NCI-H2227 (cell line): ENCODE measurements at regions not wholly inside any gene's neighbourhood (a gene's known extent, or its start where the extent isn't known, plus 50 kb on each side); places are given as distances from the start of the nearest gene placed in this dataset.

ENCODE experiments used
- DNase-seq: peaks from one replicate; lab custom pipeline; 2025; ENCODE audit not compliant: unreplicated experiment; lab: John Stamatoyannopoulos, UW

DNA sequence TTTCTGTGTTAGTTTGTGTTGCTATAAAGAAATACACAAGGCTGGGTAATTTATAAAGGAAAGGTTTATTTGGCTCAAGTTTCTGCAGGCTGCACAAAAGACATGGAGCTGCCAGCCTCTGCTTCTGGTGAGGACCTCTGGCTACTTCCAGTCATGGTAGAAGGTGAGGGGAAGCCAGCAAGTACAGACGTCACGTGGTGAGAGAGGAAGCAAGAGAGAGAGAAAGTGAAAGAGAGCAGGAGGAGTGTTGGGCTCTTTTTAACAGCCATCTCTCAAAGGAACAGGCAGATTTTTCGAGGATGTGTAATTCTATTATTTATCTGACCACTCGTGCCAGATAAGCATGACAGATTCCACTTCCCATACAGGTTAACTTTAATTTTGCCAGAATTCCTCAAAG is 1199.1 kb downstream of the ADGRL3 start:
- no peak for DNase-seq

DNA sequence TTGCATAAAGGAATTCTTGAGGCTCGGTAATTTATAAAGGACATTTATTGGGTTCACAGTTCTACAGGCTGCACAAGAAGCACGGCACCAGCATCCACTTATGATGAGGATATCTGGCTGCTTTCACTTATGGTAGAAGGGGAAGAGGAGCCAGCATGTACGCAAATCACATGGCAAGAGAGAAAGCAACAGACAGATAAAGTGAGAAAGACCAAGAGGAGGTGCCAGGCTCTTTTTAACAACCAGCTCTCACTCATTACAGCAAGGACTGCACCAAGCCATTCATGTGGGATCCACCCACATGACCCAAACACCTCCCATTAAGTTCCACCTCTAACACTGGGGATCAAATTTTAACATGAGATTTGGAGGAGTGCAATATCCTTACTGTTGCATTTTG is 1198.2 kb downstream of the ADGRL3 start:
- no peak for DNase-seq

DNA sequence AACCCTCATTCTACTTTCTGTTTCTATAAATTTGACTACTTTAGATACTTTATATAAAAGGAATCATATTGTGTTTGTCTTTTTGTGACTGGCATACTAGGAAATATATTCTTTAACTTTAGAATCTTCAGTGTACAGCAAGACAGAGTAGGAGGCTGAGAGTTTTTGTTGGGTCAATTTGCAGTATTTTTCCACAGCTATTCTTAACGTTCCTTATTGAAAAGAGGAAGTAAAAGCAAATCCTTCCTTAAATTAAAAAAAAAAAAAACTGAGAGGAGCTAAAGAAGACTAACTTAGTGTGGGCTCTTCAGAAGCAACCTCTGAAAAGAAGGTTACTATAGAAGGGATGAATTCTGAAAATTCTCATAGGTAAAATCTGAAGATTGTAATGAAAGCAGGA is 1194.6 kb downstream of the ADGRL3 start:
- DNase-seq, result no peak

DNA sequence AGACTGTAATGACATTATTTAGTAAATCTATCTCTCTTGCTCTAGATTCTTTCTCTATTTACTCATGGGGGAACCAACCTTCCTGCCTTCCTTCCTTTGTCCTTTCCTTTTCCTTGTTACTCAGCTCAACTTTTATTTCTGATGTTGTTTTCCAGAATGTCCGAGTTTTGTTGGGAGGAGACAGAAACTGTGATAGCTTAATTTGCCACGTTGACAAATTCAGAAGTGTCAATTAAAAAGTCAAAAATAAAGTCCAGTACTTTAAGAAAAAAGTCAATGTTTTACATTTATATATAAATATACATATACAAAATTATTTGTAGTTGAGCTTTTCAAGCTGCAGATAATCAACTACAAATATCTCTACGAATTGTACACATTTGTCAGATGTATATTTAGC is 1187.7 kb downstream of the ADGRL3 start:
- DNase-seq, result no peak

DNA sequence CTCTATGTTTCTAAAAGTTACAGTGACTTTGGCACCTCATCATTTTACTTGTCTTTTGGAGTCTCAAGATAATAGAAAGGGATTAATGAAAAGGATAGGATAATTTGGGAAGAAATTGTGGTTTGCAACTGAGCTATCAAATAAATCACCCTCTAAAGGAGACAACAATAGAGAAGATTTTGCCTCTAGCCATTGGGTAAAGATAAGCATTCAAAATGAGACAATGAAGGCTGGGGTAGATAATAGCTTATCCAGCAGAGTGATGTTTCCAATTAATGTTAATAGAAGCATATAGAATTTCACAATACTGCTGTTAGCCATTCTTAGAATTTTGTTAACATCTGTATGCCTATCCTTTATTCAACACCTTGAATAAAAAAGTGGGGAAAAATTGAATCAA is 1177.6 kb downstream of the ADGRL3 start:
- DNase-seq, result no peak

DNA sequence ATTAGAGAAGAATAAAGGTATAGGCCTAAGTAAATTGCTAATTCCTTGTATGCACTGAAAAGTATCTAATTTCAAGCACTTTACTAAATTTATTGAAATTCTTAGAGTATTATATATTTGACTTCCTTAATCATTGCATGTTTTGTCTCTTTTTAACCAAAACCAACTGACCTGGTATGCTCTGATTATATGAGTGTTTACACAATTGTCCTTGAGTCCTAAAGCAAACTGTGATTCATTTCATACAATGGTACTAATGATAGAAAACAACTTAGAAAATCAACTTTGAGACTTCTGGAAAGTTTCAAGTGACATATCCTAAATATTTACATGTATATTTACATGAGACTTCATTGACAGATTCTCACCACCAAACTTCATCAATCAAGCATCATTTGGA is 1177.1 kb downstream of the ADGRL3 start:
- DNase-seq, result no peak

DNA sequence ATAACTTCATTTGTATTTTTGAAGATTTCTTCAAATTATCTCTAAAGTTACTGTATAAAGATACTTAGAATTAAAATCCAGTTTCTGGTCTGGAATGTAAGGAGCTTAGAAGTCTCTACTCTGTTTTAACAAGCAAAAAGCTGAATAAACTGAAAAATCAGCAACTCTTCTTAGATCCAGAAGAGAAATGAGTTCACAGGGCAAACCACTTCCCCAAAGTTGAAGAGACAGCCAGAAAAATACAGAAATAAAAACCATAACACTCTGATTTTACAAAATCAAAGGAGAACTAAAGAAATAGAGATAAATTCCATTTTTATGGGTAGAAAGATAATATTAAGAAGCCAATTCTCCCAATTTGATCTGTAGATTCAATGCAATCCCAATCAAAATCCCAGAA is 1166.8 kb downstream of the ADGRL3 start:
- DNase-seq, result no peak

DNA sequence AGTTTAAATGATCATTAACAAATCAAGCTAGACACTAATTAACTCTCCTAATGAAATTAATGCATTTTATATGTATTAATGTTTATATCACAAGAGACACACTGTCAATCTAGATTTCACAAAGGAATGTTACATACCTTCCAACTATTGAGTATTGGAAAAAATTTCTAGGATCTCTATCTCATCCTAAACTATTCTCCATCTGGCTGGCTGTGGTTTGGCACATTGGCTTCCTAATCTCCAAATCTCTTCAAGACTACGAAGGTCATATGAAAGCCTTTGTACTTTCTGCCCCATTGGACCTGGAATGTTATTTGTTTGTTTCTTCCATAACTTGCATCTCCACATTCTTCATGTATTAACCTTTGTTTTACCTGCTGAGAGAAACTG is 1160.0 kb downstream of the ADGRL3 start:
- DNase-seq, result no peak

DNA sequence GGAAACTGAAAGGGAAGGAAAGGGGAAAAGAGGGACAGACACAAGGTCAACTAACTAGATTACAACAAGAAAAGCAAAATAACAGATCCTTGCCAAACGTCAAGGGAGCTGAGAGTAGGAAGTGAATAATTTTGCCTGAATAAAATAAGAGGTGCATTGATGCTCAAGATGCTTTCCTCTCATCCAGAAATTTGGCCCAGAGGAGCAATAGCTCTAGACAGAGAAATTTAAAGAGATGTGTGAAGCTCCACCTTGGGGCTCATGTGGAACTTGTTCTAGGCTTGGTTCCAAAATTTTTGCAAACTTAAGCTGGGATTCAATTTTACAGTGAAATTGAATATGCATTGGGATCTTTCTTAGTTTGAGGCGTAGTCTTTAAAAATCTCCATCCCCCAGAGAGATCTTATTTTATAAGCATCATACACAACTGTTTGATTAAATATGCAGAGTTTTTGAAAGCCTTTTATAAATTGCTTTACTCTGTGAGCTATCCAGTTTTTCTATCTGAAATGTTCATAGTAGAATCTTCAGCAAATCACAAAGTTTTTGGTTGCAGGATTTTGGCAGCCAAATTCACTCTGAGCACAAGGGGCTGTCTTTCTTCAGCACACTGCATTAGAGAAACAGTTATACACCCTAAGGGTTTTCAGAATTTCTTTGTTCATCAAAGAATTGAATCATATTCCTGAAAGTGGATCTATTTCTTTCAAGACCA is 1159.5 kb downstream of the ADGRL3 start:
- DNase-seq, result no peak

DNA sequence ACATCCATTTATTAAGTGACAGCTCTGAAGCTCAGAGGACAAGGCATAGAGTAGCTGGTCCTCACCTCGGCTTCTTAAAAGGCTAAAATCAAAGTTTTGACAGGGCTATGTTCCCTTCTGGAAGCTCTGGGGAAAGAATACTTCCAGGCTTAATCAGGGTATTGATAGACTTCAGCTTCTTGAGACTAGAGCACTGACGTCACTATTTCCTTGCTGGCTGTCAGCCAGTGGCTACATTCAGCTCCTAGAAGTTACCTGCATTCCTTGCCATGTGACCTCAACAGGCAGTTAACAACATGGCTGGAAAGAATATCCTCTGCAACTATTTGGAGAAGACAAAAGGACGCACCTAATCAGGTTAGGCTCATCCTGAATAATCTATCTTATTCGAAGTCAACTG is 1144.8 kb downstream of the ADGRL3 start:
- DNase-seq, result no peak

DNA sequence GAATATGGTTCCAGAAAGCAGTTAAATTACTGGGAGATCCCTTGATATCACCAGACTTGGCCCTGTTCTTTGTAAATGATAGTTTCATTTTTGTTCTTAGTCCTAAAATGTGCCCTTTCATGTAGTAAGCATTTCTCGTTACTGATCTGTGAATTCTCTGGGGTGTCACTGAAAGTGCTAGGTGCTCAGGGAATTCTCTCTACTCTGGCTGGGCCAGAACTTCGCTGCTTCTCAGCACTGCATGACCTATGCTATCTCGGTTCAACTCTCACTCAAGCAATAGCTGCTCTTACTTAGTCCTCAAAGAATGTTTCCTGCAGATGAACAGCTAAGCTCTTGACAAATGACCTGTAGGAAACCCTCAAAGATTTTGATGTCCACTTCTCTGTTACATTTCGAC is 1144.3 kb downstream of the ADGRL3 start:
- no peak for DNase-seq

DNA sequence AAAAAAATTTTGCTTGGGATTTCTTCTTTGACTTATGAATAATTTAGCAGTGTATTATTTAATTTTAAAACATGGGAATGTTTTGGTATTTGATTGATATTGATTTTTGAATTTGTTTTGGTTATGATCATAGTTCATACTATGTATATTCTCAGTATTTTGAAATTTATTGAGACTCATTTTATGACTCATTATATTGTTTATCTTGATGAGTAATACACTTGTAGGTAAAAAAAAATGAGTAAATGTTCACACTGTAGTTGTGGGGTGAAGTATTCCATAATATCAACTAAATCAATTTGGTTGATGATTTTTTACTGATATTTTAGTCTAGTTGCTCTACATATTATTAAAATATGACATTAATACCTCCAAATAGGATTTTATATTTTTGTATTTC is 1142.2 kb downstream of the ADGRL3 start:
- DNase-seq, result no peak

DNA sequence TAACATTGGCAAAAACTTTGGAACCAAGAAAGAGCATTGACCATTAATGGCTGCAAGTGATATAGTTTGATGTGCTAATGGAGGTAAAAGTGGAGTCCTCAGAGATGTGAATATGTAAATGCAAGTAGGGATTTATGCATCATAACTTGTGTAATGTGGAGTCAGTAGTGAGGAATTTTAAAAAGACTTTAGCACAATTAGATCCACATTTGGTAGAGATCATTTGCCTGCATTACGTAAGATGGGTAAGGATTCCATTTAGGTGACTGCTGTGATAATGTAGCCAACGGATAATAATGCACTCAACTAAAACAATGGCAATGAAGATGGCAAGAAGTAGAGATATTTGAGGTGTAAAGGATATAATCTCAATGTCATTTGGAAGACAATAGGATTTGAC is 1128.4 kb downstream of the ADGRL3 start:
- DNase-seq, result no peak

DNA sequence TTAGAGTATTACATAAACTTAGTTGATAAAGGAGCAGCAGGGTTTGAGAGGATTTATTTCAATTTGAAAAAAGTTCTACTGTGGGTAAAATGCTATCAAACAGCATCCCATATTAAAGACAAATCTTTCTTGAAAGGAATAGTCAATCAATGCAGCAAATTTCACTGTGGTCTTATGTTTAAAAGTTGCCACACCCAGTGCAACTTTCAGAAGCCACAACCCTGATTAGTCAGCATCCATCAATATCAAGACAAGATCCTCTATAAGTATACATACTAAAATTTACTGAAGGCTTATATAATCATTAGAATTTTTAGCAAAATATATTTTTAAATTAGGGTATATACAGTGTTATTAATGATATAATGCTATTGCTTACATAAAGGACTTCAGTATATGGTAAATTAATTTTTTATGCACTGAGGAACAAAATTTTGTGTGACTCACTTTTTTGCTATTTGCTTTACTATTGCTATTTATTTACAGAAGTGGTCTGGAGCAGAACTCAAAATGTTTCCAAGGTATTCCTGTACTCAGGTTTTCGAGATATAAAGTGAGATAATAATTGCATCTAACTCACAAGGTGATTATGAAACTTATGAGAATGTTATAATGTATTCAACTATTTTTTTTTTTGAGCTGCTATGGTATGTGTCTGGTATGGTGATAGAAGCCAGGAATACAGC is 1127.6 kb downstream of the ADGRL3 start:
- DNase-seq, result no peak

DNA sequence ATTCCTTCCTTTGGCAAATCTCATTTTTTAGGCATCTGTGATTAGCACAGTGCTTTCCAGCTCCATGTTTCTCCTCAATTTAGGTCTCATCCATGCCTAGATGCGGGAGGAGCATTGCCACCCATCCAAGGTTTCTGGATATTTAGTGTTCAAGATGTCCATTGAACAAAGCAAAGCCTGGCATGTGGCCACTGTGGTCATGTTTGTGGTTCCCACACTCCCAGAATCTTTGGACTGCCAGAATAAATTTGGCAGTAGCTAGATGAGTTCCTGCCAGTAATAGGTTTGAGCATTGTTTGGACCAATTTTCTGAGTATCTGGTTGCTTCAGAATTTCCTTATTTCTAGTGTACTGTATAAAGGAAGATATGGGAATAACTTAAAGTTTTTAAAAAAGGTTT is 1124.1 kb downstream of the ADGRL3 start:
- DNase-seq, result no peak

DNA sequence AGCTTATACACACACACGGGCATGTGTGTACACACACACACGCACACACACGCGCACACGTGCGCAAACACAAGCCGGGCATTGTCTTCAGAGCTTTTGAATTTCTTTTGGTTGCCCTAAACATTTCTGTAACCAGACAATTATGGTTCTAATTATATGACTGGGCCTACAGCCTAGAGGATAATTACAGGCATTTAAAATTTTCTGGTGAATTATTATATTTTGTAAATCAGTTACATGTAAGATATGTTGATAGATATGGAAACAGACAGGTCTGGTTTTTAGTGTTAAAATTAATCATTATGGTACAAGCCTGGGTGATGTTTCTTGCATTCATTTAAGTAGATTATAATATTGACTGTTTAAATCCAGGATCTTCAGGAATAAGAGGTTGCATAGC is 1120.5 kb downstream of the ADGRL3 start:
- DNase-seq, result no peak

DNA sequence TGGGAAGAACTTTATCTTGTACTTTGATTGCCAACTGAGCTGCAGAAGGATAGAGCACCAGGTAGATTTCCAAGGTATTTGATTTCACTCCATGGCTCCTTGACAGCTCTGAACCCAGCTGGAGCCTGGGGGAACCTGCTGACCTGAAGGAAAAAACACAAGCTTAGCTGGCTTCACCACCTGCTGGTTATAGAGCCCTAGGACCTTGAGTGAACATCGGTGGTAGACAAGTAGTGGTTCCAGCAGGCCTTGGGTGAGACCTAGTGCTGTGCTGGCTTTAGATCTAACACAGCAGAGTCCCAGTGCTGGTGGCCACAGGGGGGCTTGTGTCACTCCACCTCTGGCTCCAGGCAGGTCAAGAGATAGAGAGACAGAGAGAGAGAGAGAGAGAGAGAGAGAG is 1102.6 kb downstream of the ADGRL3 start:
- no peak for DNase-seq

DNA sequence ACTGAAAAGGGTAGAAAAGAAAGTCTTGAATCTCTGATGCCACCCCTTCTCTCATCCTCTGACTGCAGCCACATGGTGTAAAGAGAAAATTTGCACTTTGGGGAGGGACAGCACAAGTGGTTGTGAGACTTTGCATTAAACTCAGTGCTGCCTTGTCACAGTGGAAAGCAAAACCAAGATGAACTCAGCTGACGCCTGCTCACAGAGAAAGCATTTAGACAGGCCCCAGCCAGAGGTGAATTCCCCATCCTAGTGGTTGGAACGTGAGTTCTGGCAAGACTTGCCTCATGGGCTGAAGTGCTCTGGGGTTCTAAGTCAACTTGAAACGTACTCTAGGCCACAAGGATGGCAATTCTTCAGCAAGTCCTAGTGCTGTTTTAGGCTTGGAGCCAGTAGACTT is 1101.4 kb downstream of the ADGRL3 start:
- DNase-seq, result no peak

DNA sequence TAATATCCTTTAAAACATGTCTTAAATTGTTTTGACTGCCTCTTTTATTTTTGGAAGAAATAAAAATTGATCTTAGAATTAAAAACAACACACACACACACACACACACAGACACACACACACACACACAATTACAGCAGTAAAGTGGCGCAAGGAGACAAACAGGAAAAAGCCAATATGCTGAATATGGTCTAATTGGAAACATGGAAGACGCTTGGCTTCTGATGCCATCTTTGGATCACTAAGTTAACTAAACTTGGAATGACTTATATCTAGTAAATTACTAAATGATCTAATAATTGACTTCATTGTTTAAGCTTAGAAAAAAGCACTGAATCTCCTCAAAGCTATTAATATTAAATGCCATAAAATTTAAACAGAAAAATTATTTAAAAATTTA is 1093.4 kb downstream of the ADGRL3 start:
- no peak for DNase-seq

DNA sequence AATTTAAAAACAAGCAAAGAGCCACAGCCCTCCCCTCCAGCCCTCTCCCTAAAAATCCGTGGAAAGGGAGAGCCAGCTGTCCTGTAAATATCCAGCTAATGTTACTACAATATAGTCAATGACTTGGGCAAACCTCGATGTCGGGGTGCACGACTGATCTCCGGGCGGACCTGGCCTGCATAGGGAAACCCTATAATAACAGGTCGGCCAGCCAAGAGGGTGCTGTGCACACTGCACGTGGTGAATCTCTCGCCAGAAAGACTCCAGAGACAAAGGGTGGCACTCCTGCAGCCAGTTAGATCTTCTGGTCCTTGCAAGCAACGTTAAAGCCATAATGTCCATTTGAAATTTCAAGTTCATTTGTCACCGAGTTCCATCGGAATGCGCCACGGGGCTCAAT is 1092.8 kb downstream of the ADGRL3 start:
- DNase-seq, result no peak

DNA sequence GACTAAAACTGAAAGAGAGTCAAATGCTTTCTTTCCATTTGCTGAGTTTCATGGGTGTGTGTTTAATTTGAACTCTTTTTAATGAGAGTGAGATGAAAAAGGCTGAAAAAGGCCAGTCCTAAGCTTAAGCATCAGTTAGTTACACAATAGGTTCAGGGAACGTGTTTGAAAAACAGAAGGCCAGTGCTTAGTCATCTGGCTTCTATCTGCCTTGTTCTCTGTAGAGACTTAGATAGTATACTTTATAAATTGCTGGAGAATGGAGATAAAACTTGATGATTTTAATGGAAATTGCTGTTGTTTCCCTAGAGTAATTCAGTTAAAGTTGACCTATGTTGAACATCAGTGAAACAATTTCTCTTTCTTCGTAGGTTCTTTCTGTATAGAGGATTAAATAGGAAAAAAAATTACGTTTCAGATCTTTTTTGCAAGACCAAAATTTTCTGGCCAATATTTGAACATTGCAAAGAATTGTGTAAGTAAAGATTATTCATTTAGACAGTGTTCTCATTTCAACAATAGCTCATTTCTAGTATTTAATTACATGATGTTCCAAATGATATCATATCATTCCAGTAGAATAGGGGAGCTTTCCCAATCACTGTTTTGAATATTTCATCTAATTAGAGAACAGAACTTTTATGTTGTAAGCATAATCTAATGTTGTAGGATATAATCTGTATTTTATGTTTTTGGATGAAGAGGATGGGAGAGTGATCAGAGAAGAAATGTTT is 1088.8 kb downstream of the ADGRL3 start:
- no peak for DNase-seq

DNA sequence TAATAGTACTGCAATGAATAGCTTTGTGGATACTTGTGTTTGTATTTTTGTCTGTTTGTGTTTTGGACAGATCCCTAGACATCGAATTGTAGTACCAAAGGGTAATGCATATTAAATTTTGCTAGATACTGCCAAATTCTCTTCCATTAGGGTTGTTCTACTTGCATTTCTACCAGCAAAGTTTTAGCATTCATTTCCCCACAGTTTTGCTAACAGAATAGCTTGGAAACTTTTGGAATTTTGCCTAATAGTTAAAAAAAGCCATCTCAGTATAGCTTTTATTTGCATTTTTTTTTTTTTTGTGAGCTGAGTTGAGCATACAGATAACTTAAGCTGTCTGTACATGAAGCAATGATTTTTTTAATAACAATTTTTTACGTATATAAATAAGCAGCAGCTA is 1084.9 kb downstream of the ADGRL3 start:
- no peak for DNase-seq
